K562 (cell line): ENCODE measurements at regions not wholly inside any gene's neighbourhood (a gene's known extent, or its start where the extent isn't known, plus 50 kb on each side); places are given as distances from the start of the nearest gene placed in this dataset.

ENCODE experiments used
- ATAC-seq: fragments of 200-7000 bp; cut with Tn5 transposase; 3 replicates; pipeline ENCODE4 v1.9.1; 2020; ENCODE audit warnings: moderate library complexity
- BruUV-seq: library from RNA; stranded (reverse); fragments of 400-500 nt; replicated peaks from 2 replicates; lab custom pipeline; 2021; lab: Mats Ljungman, UMichigan
- CTCF ChIA-PET: fragments of 300-600 bp; formaldehyde crosslinking; extraction: SDS; loops from one replicate; lab custom pipeline; 2021; ENCODE audit warnings: low intra/inter-chr PET ratio; lab: Yijun Ruan, JAX
- POLR2A ChIA-PET: fragments of 300-600, 350-650 bp; sonication (Branson Sonifier 250); formaldehyde crosslinking; extraction: SDS; loops from one replicate; lab custom pipeline; 2021; ENCODE audit warnings: antibody characterized with exemption, inconsistent platforms; lab: Yijun Ruan, JAX
- DNase-seq, 4 experiments: peaks; one replicate each; pipeline versions ENCODE4 v3.0.0 to v3.0.0-alpha.2; 2011 to 2018; ENCODE audit warnings: low spot score in 3 of 4, mixed read lengths in 3 of 4; ENCODE audit errors: extremely low read depth in 1 of 4
- FAIRE-seq: peaks from 2 replicates; lab custom pipeline; 2011; peaks lifted over from hg19 to GRCh38; lab: Jason Lieb, UNC
- H2AFZ ChIP-seq: 2 replicates; pipeline ENCODE4 v1.6.0; 2011; ENCODE audit warnings: low read depth, low read length, control low read depth, inconsistent platforms
- H3K27ac ChIP-seq: fragments of 200-600 bp; 3 replicates; pipeline ENCODE4 v1.8.0; 2011; ENCODE audit warnings: low read depth, mild to moderate bottlenecking, control low read depth, inconsistent platforms, low read length, moderate library complexity, mixed read lengths; ENCODE audit errors: extremely low read depth
- H3K27me3 ChIP-seq, 2 experiments: fragments of 300-600 bp in 1 of 2; 2 replicates in 1 of 2; 3 replicates in 1 of 2; pipeline versions ENCODE4 v1.6.0 to v1.8.0; 2011; ENCODE audit warnings: inconsistent platforms in 2 of 2, low read length in 2 of 2, mild to moderate bottlenecking in 1 of 2, mixed read lengths in 1 of 2, moderate library complexity in 1 of 2; ENCODE audit not compliant: control insufficient read depth in 2 of 2, insufficient read depth in 2 of 2
- H3K36me3 ChIP-seq: fragments of 300-600 bp; 3 replicates; pipeline ENCODE4 v1.8.0; 2011; ENCODE audit warnings: mild to moderate bottlenecking, low read length, inconsistent platforms; ENCODE audit not compliant: control insufficient read depth, insufficient read depth
- H3K4me1 ChIP-seq, 2 experiments: fragments of 200-600 bp in 1 of 2; replicated peaks in 1 of 2; 2 replicates in 1 of 2; 3 replicates in 1 of 2; pipeline versions ENCODE4 v1.5.1 to v1.8.0; 2011; ENCODE audit warnings: inconsistent platforms in 2 of 2, low read length in 2 of 2, mild to moderate bottlenecking in 1 of 2, mixed read lengths in 1 of 2, moderate library complexity in 1 of 2; ENCODE audit not compliant: control insufficient read depth in 2 of 2, insufficient read depth in 2 of 2
- H3K4me2 ChIP-seq: 2 replicates; pipeline ENCODE4 v1.6.1; 2011; ENCODE audit warnings: low read length, control low read depth, inconsistent platforms, mixed read lengths; ENCODE audit not compliant: insufficient read depth
- H3K4me3 ChIP-seq: fragments of 200-600 bp; sonication (generic), shearing (Covaris generic); 2 replicates; pipeline ENCODE4 v1.5.1; 2016; ENCODE audit warnings: control low read depth, inconsistent platforms
- H3K79me2 ChIP-seq: fragments of 200-600 bp; 3 replicates; pipeline ENCODE4 v1.8.0; 2011; ENCODE audit warnings: low read length, inconsistent platforms; ENCODE audit not compliant: control insufficient read depth, insufficient read depth
- H3K9ac ChIP-seq, 2 experiments: 2 replicates each; pipeline versions ENCODE4 v1.6.0 to v1.6.1; 2011; ENCODE audit warnings: low read depth in 2 of 2, low read length in 2 of 2, control low read depth in 1 of 2, inconsistent platforms in 1 of 2, mild to moderate bottlenecking in 1 of 2, mixed read lengths in 1 of 2; ENCODE audit not compliant: insufficient read depth in 1 of 2
- H3K9me1 ChIP-seq: one replicate; pipeline ENCODE4 v1.6.0; 2011; ENCODE audit warnings: inconsistent platforms, mild to moderate bottlenecking, low read length, moderate library complexity; ENCODE audit not compliant: control insufficient read depth, insufficient read depth
- H3K9me3 ChIP-seq: replicated peaks from 2 replicates; pipeline ENCODE4 v1.5.1; 2011; ENCODE audit warnings: low read depth, low read length, inconsistent platforms; ENCODE audit not compliant: control insufficient read depth, insufficient read depth
- H4K20me1 ChIP-seq: replicated peaks from 2 replicates; pipeline ENCODE4 v1.6.1; 2011; ENCODE audit warnings: low read length, inconsistent platforms, mixed read lengths; ENCODE audit not compliant: control insufficient read depth, insufficient read depth
- RAD51 ChIP-seq: fragments of 450-650 bp; IDR thresholded peaks from 2 replicates; pipeline ENCODE4 v1.7.1; 2016; ENCODE audit warnings: low read depth, mild to moderate bottlenecking, borderline replicate concordance
- SREBF1 ChIP-seq: fragments of 150-350 bp; IDR thresholded peaks from 2 replicates; pipeline ENCODE4 v1.6.1; 2014; ENCODE audit warnings: antibody characterized with exemption, low read depth, low read length, borderline replicate concordance
- TAF15 ChIP-seq: fragments of 200-400 bp; formaldehyde crosslinking; IDR thresholded peaks from 2 replicates; pipeline ENCODE4 v1.6.1; 2017; ENCODE audit warnings: mild to moderate bottlenecking, low read depth, low read length, moderate library complexity
- TOE1 ChIP-seq, 2 experiments: fragments of 450-650 bp in 1 of 2; sonication (generic) in 1 of 2; formaldehyde crosslinking in 1 of 2; IDR thresholded peaks; 2 replicates each; pipeline versions ENCODE4 v1.7.1 to v1.8.0; 2016 to 2022; ENCODE audit warnings: borderline replicate concordance in 2 of 2, mild to moderate bottlenecking in 2 of 2, antibody characterized with exemption in 1 of 2, inconsistent platforms in 1 of 2, low read depth in 1 of 2, missing genetic modification reagents in 1 of 2, moderate library complexity in 1 of 2
- ZKSCAN1 ChIP-seq: fragments of 150-350 bp; IDR thresholded peaks from 2 replicates; pipeline ENCODE4 v1.6.1; 2016; ENCODE audit warnings: low read depth, low read length
- ZNF121 ChIP-seq: sonication (generic); formaldehyde crosslinking; conservative IDR thresholded peaks from 2 replicates; pipeline ENCODE4 v1.8.0; 2022; ENCODE audit warnings: missing genetic modification reagents
- WGBS: fragments of 100-300 bp; shearing (Covaris generic); methylation state at CpG from one replicate; pipeline ENCODE4 v1.1.6; 2016; ENCODE audit warnings: low coverage, mixed read lengths; ENCODE audit not compliant: insufficient coverage; ENCODE audit errors: missing lambda C conversion rate; 5-methylcytosine and 5-hydroxymethylcytosine counted together
- in situ Hi-C: fragments of 300-500 bp; cut with MboI; formaldehyde crosslinking; loops from 4 replicates; pipeline ENCODE4 v1.15.0; 2018; ENCODE audit warnings: inconsistent platforms, mixed read lengths
- intact Hi-C: fragments of 100-400 bp; cut with micrococcal nuclease; formaldehyde crosslinking; loops from 2 replicates; pipeline ENCODE4 v1.14.2; 2022
- TF ChIP-seq, protein P1 (sequence below): fragments of 250-450 bp; sonication (Bioruptor Pico); IDR thresholded peaks from 2 replicates; pipeline ENCODE4 v1.6.1; 2021; ENCODE audit warnings: mild to moderate bottlenecking

DNA sequence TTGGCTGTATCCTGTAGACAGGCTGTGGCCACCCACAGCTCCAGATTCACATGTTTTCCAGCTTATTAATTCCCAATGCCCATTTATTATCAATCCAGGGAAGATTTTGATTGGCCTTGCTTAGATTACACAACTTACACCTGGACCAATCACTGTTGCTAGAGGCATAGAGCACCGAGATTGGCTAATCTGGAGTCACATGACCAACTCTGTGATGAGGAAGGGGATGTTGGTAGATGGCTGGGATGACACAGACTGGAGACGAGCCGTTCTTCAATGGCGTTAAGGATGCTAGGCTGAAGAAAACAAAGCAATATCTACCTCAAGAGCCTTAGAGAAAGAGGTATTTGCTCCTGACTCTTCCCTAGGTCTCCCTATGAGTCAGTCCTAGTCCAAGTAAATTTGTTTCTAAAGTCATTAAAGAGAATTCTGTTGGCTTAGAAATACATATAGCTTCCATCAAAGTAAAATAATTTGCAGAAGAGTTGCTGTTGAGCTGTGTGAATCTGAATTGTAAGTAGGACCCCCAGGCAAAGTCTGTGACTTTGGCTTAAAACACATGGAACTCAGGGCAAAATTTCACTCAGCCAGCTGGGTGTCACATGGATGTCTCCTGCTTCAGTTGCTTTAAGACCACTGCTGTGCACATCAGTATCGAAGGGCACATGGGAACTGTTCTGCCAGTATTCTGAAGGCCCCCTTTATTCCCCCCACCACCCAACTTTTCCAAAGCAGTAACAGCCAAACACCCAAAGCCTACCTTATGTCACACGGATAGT, 326.4 kb upstream of the KLF4 start (continued):
- peak; percentile 38; the same call in 1 of the 2 replicates for TF ChIP-seq TOE1 (IDR thresholded peaks at IDR 0.05; ENCODE audit: borderline replicate concordance)
- no peak for TF ChIP-seq TOE1 (CRISPR knock-in tag; IDR thresholded peaks at IDR 0.05; ENCODE audit: borderline replicate concordance, low read depth)
- peak; percentile 51; the same call in 1 of the 2 replicates for TF ChIP-seq RAD51

DNA sequence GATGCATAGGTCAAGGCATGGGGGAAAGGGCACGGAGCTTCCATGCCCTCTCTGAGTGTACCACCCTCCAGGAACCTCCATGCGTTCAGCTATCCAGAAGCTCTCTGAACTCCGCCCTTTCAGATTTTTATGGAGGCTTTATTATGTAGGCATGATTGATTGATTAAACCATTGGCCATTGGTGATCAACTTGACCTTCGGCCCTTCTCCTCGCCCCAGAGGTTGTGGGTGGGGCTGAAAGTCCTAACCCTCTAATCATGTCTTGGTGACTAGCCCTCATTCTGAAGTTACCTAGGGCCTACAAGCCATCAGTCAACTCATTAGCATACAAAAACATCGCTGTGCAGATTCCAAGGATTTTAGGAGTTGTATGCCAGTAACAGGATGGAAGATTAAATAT, 323.7 kb upstream of the KLF4 start:
- TF ChIP-seq, protein P1, sequence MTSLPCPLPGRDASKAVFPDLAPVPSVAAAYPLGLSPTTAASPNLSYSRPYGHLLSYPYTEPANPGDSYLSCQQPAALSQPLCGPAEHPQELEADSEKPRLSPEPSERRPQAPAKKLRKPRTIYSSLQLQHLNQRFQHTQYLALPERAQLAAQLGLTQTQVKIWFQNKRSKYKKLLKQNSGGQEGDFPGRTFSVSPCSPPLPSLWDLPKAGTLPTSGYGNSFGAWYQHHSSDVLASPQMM (CRISPR knock-in tag): no peak
- TF ChIP-seq SREBF1 (no peak), ZNF121 (CRISPR knock-in tag) (no peak), ZKSCAN1 (no peak), TAF15 (no peak)
- peaks cover 0 to 6% of the 10 kb centered on the region in 2 experiments; a peak in 2 of 5 replicates for H3K27me3 ChIP-seq
- H3K4me1 ChIP-seq: no peaks in the 10 kb centered on the region; a peak in 1 of 5 replicates
- WGBS: 21% methylated on average over 6 of the region's 6 CpGs
- DNase-seq (no peak), FAIRE-seq (no peak), ATAC-seq (no peak)
- H4K20me1 ChIP-seq: no peaks in the 10 kb centered on the region
- BruUV-seq: no TSS peak
- no peak overlapping the region for H3K4me2 ChIP-seq
- H3K4me3 ChIP-seq: no peak overlapping the region
- no peaks in the 10 kb centered on the region for H3K79me2 ChIP-seq
- in situ Hi-C loops: no loop called here
- H3K9ac ChIP-seq: no peak overlapping the region
- no peaks in the 10 kb centered on the region for H3K9me1 ChIP-seq
- H3K9me3 ChIP-seq: no peaks in the 10 kb centered on the region
- H3K27ac ChIP-seq: no peak overlapping the region
- ChIA-PET POLR2A (interaction anchor here (1.0 kb wide), 1 partner anchor 12 kb away, joined by 3 read pairs; no protein-coding TSS in a partner anchor), CTCF (no interaction called here)
- intact Hi-C loops: no loop called here
- H2AFZ ChIP-seq: no peak overlapping the region
- no peaks in the 10 kb centered on the region for H3K36me3 ChIP-seq
